ENCODE measurements at regions not wholly inside any gene's neighbourhood (a gene's known extent, or its start where the extent isn't known, plus 50 kb on each side); places are given as distances from the start of the nearest gene placed in this dataset.

GRCh38 chr5:27491746-27492439 lies 453.5 kb upstream of the CDH9 start:
- no peak overlapping the region for H3K4me3 ChIP-seq (ENCODE audit: low read depth, low read length)

GRCh38 chr5:27491047-27491446 lies 452.7 kb upstream of the CDH9 start:
- H3K4me3 ChIP-seq (ENCODE audit: low read depth, low read length), result no peak overlapping the region

More at GRCh38 chr5:27491746-27492439, 453.5 kb upstream of the CDH9 start:
- no peak for TF ChIP-seq CTCF (IDR thresholded peaks at IDR 0.05; ENCODE audit: low read depth, low read length)

GRCh38 chr5:27489701-27490100 lies 451.3 kb upstream of the CDH9 start:
- no peak for TF ChIP-seq CTCF (IDR thresholded peaks at IDR 0.05; ENCODE audit: low read depth, low read length)

More at GRCh38 chr5:27491047-27491446, 452.7 kb upstream of the CDH9 start:
- TF ChIP-seq CTCF (IDR thresholded peaks at IDR 0.05; ENCODE audit: low read depth, low read length), result no peak

GRCh38 chr5:27482663-27483062 lies 444.3 kb upstream of the CDH9 start:
- TF ChIP-seq CTCF (IDR thresholded peaks at IDR 0.05; ENCODE audit: low read depth, low read length), result no peak
- no peak overlapping the region for H3K4me3 ChIP-seq (ENCODE audit: low read depth, low read length)

More at GRCh38 chr5:27489701-27490100, 451.3 kb upstream of the CDH9 start:
- H3K4me3 ChIP-seq (ENCODE audit: low read depth, low read length), result no peak overlapping the region

DNA sequence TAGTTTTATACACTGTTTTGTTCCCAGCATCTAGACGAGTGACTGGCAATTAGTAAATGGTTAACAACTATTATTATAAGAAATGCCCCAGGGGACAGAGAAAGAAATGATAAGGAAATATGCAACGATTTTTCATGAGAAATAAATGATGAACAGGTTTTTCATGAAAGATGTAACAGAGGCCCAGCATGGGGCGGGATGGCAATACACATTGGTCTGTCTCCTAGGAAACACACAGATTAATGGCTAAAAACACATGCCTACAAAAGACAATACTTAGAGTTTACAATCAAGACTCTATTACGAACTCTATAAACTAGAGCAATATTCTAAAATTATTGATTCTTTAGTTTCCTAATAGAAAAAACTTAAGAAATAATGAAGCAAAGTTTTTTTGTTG lies 441.5 kb upstream of the CDH9 start:
- no peak overlapping the region for H3K4me3 ChIP-seq (ENCODE audit: low read depth, low read length)
- no peak for TF ChIP-seq CTCF (IDR thresholded peaks at IDR 0.05; ENCODE audit: low read depth, low read length)

GRCh38 chr5:27477550-27477949 lies 439.2 kb upstream of the CDH9 start:
- no peak for TF ChIP-seq CTCF (IDR thresholded peaks at IDR 0.05; ENCODE audit: low read depth, low read length)
- no peak overlapping the region for H3K4me3 ChIP-seq (ENCODE audit: low read depth, low read length)

DNA sequence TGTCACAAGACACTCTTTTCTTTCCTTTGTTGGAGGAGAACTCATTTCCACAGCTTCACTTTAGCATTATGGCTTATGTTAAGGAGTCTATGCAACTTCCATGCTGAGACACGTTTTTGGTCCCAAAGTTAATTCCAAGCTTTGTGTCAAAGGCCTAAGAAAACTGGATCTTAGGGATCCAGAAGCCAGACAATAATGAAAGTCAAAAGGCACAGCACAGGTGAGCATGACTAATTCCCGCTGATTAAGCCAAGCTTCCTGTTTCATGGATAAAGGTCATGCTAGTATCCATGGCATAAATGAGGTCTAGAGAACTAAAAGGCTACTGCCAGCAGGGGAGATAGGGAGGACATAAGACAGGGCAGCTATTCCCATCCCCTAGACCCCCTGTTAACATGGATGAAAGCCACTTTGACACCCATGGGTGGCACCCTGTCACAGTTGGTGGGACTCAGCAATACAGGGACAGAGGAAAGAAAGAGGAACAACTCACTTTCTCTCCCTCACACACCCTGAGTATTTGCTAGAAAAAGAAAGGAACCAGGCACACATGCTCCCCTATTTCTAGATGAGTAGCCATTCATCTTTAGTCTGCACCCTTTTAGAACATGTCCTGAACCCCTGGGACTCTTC lies 438.1 kb upstream of the CDH9 start:
- TF ChIP-seq CTCF (IDR thresholded peaks at IDR 0.05; ENCODE audit: low read depth, low read length), result no peak
- H3K4me3 ChIP-seq (ENCODE audit: low read depth, low read length), result no peak overlapping the region

Measured in WI38 (cell line).